Activated T-helper 17 cell treated with anti-CD3 and anti-CD28 coated beads, Interleukin-2, amount 50 U/mL, for 72 hours (primary cell): ENCODE measurements at regions not wholly inside any gene's neighbourhood (a gene's known extent, or its start where the extent isn't known, plus 50 kb on each side); places are given as distances from the start of the nearest gene placed in this dataset.

ENCODE experiments used
- ATAC-seq: fragments of 150-1000 bp; cut with Tn5 transposase; replicated peaks from 2 replicates; pipeline ENCODE4 v1.10.0; 2021; ENCODE audit warnings: mild to moderate bottlenecking, moderate library complexity
- H3K27ac Mint-ChIP-seq: one replicate; pipeline ENCODE4 v1.8.0; 2022; ENCODE audit warnings: mixed read lengths
- H3K27me3 Mint-ChIP-seq: one replicate; pipeline ENCODE4 v1.8.0; 2022; ENCODE audit warnings: mixed read lengths
- H3K36me3 Mint-ChIP-seq: one replicate; pipeline ENCODE4 v1.8.0; 2022; ENCODE audit warnings: low read depth, mild to moderate bottlenecking, mixed read lengths
- H3K4me1 Mint-ChIP-seq: one replicate; pipeline ENCODE4 v1.8.0; 2022; ENCODE audit warnings: mixed read lengths
- H3K4me3 Mint-ChIP-seq: one replicate; pipeline ENCODE4 v1.8.0; 2022; ENCODE audit warnings: mild to moderate bottlenecking, mixed read lengths
- H3K9me3 Mint-ChIP-seq: one replicate; pipeline ENCODE4 v1.8.0; 2022; ENCODE audit warnings: mixed read lengths

DNA sequence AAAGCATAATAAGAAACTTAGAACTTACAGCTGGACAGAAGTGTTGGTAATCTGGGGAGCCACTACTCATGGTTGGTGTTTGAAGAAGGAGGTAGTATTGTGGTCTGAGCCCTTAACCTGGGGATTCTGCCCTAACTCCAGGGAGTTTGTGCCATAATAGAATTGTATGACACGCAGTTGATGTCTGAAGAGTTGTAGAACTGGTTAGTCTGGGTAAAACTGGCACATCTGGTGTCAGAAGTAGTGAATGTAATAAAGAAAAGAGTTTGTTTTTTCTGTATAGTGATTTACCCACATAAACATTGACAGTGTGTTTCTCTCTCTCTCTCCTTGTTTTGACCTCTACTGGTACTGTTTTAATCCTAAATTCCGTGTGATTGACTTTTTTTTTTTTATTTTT is 448.1 kb upstream of the SEMA3D start:
- Mint-ChIP-seq H3K9me3 (peaks cover 4% of the 10 kb centered on the region), H3K36me3 (no peaks in the 10 kb centered on the region), H3K4me3 (no peak overlapping the region), H3K27me3 (no peaks in the 10 kb centered on the region), H3K4me1 (no peaks in the 10 kb centered on the region), H3K27ac (no peak overlapping the region)
- no peak for ATAC-seq

DNA sequence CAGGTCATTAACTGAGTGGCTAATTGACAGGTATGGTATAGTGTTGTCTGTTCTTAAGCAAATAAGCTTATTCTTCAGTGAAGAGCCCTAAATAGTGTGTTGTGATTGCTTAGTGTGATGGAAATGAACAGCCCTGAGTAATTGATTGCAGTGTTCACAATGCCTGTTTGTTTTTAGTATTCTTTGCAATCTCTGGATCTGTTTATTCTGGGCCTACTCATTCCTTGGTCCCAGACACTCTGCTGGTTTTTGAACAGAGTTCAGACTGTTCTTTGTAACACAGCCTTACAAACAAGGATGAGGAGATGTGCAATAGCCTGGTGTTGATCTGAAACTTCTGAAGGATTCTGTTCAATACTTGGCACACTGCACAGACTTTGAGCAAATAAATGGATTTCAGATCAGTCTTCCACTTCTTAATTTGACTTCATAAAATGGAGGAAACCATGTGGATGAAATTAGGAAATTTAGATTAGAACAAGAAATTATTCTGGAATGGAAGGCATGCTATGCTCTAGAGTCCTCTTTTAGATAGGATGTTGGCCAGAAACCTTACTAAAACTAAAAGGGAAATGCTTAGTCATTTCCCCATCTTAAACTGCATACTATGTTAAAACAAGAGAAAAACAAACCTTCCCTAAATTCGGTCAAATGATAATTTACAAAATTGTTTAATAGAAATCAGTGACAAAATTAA is 444.2 kb upstream of the SEMA3D start:
- Mint-ChIP-seq H3K36me3 (no peaks in the 10 kb centered on the region), H3K4me1 (no peaks in the 10 kb centered on the region), H3K27me3 (no peaks in the 10 kb centered on the region), H3K27ac (no peak overlapping the region), H3K9me3 (peaks cover 10% of the 10 kb centered on the region), H3K4me3 (no peak overlapping the region)
- no peak for ATAC-seq

DNA sequence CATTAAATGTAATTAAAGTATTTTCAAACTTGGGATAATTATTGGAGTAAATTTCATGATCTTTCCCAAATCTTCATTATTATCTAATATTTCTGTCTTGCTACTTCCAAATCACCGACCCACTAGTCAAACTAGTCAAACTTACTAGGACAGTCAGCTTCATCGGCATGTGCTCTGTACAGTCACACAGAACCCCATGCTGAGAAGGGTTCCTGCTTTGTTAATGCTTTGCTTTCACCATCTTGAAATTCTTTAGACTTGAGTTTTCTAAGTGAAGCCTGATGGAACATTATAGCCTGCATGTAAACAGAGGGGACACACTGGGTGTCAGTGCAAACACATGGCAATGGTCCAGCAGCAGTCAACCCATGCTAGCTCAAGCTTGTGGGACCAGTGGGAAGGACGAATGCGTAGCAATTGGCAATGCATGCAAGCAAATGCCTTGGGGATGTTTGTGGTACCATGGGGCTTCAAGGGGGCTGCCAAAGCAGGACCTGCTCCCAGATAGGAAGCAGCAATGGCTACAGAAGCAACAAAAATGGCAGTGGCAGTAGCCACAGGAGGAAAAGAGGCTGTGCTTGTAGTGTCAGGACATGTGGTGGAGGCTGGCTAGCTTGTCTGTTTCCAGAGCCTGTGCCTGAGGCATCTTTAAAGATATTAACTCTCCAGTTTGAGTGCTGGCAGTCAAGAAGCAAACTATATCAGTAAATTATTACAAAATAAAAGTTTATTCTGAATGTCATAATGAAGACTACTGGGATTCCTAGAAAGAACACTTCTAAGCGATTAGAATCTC is 441.1 kb upstream of the SEMA3D start:
- H3K27ac Mint-ChIP-seq = no peak overlapping the region
- no peaks in the 10 kb centered on the region for H3K4me1 Mint-ChIP-seq
- H3K36me3 Mint-ChIP-seq = no peaks in the 10 kb centered on the region
- peaks cover 14% of the 10 kb centered on the region for H3K9me3 Mint-ChIP-seq
- H3K27me3 Mint-ChIP-seq = no peaks in the 10 kb centered on the region
- ATAC-seq = no peak
- H3K4me3 Mint-ChIP-seq = no peak overlapping the region

DNA sequence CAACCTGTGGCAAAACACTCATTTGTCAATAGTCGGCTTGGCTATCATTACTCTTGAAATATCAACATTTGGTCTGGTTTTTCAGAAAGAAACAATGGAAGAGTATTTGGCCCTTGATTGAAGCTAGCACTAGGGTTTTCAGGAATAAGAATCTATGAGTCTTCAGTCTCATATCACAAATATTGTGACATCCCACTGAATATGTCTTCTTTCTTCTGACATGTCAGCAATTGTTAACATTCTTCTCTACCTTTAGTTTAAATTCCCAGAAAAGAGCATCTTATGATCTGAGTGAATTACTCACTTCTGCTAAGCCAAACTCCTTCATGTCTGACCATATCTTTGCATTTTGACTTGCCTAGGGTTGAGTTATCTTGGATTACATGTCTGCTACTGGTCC is 435.2 kb upstream of the SEMA3D start:
- no peak for ATAC-seq
- no peaks in the 10 kb centered on the region for H3K27me3 Mint-ChIP-seq
- no peak overlapping the region for H3K4me3 Mint-ChIP-seq
- no peaks in the 10 kb centered on the region for H3K4me1 Mint-ChIP-seq
- H3K36me3 Mint-ChIP-seq = no peaks in the 10 kb centered on the region
- H3K27ac Mint-ChIP-seq = no peak overlapping the region
- H3K9me3 Mint-ChIP-seq = peaks cover 16% of the 10 kb centered on the region

DNA sequence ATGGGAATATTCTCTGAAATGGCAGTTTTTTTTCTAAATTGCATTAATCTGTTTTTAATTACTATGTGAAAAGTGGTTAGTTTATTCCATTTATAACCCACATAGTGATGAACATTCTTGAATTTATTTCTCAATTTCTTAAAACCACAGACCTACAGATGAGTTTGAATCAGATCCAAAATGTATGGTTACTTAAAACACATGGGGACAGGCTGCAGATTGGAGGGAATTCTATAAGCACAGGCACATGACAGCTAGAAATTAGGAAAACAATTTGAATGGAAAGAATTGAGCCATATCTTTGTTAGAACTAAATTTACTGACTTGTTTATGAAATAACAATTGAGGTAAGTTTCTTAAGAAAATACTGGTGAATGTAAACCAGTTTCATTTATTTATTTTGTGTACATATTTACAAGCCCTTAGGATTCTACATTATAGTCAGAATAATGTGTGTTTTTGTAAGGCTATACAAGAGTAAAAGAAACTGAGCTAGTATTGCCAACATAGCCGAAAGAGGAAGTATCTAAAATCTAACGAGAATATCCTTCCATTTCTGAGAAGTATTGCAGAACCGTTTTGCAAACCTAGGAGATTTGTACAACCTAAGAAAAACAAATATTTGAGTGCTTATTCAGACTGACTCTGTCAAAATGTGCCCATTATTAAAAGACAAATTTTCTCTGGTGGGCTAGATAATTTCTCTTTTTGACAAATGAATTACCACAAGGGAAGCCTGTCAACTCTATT is 434.3 kb upstream of the SEMA3D start:
- ATAC-seq = no peak
- H3K4me3 Mint-ChIP-seq = no peak overlapping the region
- H3K27ac Mint-ChIP-seq = no peak overlapping the region
- H3K27me3 Mint-ChIP-seq = no peaks in the 10 kb centered on the region
- H3K9me3 Mint-ChIP-seq = peaks cover 12% of the 10 kb centered on the region
- no peaks in the 10 kb centered on the region for H3K36me3 Mint-ChIP-seq
- H3K4me1 Mint-ChIP-seq = no peaks in the 10 kb centered on the region

DNA sequence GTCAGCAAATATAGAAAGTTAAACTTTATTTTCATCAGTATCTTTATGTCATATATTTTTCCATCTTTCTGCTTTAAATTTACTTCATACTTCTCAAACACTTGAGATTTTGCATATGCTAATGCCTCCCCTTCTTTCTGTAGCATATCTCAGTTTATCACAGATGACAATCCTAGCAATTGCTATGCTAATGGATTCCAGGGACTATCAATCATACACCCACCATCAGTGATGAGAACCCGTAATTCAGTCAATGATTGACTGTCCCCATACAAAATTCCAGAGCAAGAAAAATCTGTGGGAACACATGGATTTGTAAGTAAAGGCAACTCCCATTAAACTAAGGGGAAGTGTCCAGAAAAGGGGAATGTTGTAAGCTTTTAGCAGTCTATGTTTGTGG is 432.4 kb upstream of the SEMA3D start:
- no peaks in the 10 kb centered on the region for H3K36me3 Mint-ChIP-seq
- H3K27me3 Mint-ChIP-seq = no peaks in the 10 kb centered on the region
- no peak overlapping the region for H3K27ac Mint-ChIP-seq
- H3K9me3 Mint-ChIP-seq = peaks cover 12% of the 10 kb centered on the region
- no peaks in the 10 kb centered on the region for H3K4me1 Mint-ChIP-seq
- no peak overlapping the region for H3K4me3 Mint-ChIP-seq
- ATAC-seq = no peak

DNA sequence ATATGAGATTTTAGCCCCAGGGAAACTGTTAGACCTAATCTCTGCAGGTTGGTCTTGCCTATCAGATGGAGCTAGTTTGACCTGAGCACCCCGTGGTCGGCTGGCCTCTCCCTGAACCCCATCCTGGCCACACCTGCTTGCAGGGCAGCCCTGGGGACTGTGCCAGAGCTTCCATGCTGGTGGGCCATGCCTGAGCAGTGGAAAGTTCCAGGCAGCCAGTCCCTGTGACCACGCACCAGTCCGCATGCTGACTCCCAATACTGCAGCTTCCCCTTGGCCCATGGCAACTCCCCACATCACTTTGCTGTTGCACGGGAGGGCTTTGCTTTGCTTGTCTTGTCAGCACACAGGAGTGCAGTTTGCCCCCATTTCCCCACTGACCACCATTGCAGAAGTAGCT is 427.8 kb upstream of the SEMA3D start:
- Mint-ChIP-seq H3K27me3 (no peaks in the 10 kb centered on the region), H3K27ac (no peak overlapping the region), H3K4me3 (no peak overlapping the region), H3K36me3 (no peaks in the 10 kb centered on the region), H3K4me1 (no peaks in the 10 kb centered on the region), H3K9me3 (peaks cover 24% of the 10 kb centered on the region)
- ATAC-seq = no peak

DNA sequence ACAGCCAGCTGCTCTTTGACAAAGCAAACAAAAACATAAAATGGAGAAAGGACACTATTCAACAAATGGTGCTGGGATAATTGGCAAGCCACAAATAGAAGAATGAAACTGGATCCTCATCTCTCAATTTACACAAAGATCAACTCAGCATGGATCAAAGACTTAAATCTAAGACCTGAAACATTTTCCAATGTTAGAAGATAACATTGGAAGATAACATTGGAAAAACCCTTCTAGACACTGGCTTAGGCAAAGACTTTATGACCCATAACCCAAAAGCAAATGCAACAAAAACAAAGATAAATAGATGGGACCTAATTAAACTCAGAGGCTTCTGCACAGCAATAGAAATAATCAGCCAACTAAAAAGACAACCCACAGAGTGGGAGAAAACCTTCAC is 425.7 kb upstream of the SEMA3D start:
- ATAC-seq = no peak
- Mint-ChIP-seq H3K36me3 (no peaks in the 10 kb centered on the region), H3K4me1 (no peaks in the 10 kb centered on the region), H3K27me3 (no peaks in the 10 kb centered on the region), H3K4me3 (no peak overlapping the region), H3K27ac (no peak overlapping the region), H3K9me3 (peaks cover 24% of the 10 kb centered on the region)

DNA sequence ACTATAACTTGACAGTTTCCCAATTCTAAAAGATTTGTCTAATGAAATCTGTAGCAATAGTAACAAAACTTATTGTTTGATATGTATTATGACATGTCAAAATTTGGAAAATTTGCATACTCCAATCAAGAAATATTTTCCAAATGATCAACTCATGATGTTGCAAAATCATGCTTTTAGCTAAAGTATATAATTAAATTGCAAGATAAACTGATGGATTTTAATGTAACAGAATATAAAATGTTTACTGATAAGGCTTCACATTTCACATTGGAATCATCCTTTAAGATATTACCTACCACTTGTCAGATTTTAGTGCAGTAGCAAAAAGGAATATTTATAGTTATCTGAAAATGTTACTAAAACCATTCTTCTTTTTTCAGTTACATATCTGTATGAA is 421.9 kb upstream of the SEMA3D start:
- H3K27me3 Mint-ChIP-seq = no peaks in the 10 kb centered on the region
- H3K4me1 Mint-ChIP-seq = no peaks in the 10 kb centered on the region
- H3K36me3 Mint-ChIP-seq = no peaks in the 10 kb centered on the region
- H3K9me3 Mint-ChIP-seq = peaks cover 25% of the 10 kb centered on the region
- no peak overlapping the region for H3K4me3 Mint-ChIP-seq
- no peak for ATAC-seq
- no peak overlapping the region for H3K27ac Mint-ChIP-seq

DNA sequence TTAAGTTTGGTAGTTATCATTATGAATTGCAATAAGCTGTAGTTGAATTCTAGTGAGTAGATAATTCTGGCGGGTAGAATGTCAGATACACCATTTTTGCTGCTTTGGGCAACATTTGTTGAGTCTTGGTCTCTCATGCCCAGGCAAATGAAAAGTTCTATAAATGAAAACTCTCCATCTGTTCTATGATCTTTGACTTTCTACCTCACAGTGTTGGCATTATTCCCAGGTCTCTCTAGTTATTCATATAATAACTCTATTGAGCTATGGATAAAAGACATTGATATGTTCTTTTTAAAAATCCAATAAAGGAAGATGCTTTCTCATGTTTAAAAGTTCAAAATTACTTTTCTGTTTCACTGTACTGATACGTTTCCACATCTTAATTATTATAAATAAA is 415.3 kb upstream of the SEMA3D start:
- H3K27ac Mint-ChIP-seq = no peak overlapping the region
- no peaks in the 10 kb centered on the region for H3K4me1 Mint-ChIP-seq
- no peaks in the 10 kb centered on the region for H3K27me3 Mint-ChIP-seq
- no peak overlapping the region for H3K4me3 Mint-ChIP-seq
- no peaks in the 10 kb centered on the region for H3K36me3 Mint-ChIP-seq
- H3K9me3 Mint-ChIP-seq = peaks cover 9% of the 10 kb centered on the region
- no peak for ATAC-seq

DNA sequence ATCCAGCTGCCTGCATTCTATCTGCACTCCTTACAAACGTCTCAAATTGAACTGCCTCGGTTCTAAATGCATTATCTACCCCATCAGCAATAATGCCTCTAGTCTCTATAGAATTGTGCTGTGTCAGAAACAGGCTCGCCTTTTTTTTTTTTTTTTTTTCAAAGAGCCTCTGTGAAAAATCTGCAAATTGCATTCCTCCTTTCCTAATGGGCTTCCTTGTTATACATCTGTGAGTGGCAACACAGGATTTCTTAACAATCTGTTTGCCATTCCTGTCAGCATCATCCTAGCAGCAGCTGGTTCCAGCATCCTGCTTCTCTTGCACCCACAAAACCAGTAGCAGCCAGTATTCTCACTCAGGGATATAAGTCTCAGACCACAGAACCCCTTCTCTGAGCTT is 413.5 kb upstream of the SEMA3D start:
- H3K36me3 Mint-ChIP-seq = no peaks in the 10 kb centered on the region
- H3K27me3 Mint-ChIP-seq = no peaks in the 10 kb centered on the region
- H3K4me3 Mint-ChIP-seq = no peak overlapping the region
- peaks cover 4% of the 10 kb centered on the region for H3K9me3 Mint-ChIP-seq
- no peaks in the 10 kb centered on the region for H3K4me1 Mint-ChIP-seq
- no peak for ATAC-seq
- no peak overlapping the region for H3K27ac Mint-ChIP-seq

DNA sequence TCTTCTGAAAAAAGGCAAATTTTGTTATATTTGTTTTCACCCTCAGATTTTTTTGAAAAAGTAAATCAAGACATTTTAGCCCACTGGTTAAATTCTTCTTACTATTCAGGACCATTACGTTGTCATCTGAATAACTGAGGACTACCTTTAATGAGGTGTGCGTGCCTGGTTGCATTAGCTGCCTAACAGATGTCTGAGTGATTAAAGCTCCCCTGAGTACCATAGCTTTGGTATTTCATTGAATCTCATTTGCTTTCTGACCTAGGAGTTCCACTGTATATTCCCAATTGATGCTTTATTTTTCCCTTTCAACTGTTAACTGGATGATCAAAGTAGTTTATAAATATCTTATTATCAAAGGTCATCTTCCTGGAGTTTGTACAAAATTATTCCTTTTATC is 410.0 kb upstream of the SEMA3D start:
- no peaks in the 10 kb centered on the region for H3K27me3 Mint-ChIP-seq
- H3K4me3 Mint-ChIP-seq = no peak overlapping the region
- H3K4me1 Mint-ChIP-seq = no peaks in the 10 kb centered on the region
- no peaks in the 10 kb centered on the region for H3K36me3 Mint-ChIP-seq
- no peak overlapping the region for H3K27ac Mint-ChIP-seq
- ATAC-seq = no peak
- no peaks in the 10 kb centered on the region for H3K9me3 Mint-ChIP-seq

DNA sequence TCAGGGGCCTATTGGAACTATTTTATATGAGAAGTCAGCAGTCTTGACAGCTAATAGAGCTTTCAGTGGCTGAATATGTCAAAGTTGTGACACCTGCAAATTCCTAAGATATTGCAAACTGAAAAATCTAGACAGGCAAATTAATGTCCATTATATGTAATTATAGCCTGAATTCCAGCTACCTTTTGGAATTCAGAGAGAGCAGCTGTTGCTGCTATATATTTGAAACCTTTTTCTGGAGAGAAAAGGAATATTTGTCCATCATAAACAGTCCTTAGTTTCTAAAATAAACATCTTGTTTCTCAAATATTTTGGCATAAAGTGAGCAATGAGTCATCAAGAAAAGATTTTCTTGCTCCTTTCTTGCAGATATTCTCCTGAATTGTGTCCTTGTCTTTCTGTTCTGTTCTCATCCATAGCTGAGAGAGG is 408.9 kb upstream of the SEMA3D start:
- Mint-ChIP-seq H3K4me3 (no peak overlapping the region), H3K27ac (no peak overlapping the region), H3K9me3 (no peaks in the 10 kb centered on the region), H3K4me1 (no peaks in the 10 kb centered on the region), H3K27me3 (no peaks in the 10 kb centered on the region), H3K36me3 (no peaks in the 10 kb centered on the region)
- no peak for ATAC-seq

DNA sequence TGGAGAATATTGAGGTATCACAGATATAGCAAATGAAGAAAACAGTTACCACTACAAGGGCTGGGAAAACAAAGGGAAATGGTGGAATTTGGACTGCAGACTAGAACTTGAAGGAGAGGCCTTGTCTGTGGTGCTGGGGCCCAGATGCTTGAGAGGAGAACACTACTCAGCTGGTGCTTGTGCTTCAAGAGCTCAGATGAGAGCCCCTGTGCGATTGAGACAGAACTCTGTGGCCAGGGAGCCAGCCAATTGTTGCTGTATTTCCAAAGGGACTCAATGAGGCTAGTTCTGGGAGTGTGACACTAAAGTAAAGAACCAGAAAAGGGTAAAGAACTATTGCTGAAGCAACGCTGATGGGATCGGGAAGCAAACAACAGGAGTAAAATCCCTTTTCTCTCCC is 406.5 kb upstream of the SEMA3D start:
- Mint-ChIP-seq H3K4me1 (no peaks in the 10 kb centered on the region), H3K27ac (no peak overlapping the region), H3K4me3 (no peak overlapping the region), H3K36me3 (no peaks in the 10 kb centered on the region), H3K27me3 (no peaks in the 10 kb centered on the region), H3K9me3 (peaks cover 4% of the 10 kb centered on the region)
- no peak for ATAC-seq

DNA sequence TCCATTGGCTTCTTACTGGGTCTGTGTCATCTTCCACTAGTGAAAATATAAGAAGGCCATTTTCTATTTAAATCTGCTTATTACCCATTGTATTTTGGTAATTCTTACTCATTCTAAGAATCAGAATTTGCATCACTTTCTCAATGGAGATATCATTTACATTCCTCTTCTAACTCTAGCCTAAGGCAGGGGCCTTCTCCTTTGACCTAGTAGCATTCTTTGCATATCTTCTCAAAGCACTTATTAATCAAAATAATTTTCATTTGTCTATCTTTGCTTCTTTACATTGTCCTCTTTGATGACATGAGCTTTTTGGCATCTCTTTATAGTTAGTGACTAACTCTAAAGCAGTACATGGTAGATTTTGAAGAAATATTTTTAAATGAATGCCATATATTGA is 400.9 kb upstream of the SEMA3D start:
- Mint-ChIP-seq H3K4me1 (no peaks in the 10 kb centered on the region), H3K27me3 (no peaks in the 10 kb centered on the region), H3K27ac (no peak overlapping the region), H3K36me3 (no peaks in the 10 kb centered on the region), H3K4me3 (no peak overlapping the region), H3K9me3 (peaks cover 14% of the 10 kb centered on the region)
- ATAC-seq = no peak
